HCT116 (cell line): ENCODE measurements at regions not wholly inside any gene's neighbourhood (a gene's known extent, or its start where the extent isn't known, plus 50 kb on each side); places are given as distances from the start of the nearest gene placed in this dataset.

Experiments
- CEBPB ChIP-seq: IDR thresholded peaks from 2 replicates; pipeline ENCODE4 v1.6.1; 2012; ENCODE audit warnings: low read depth
- EZH2 ChIP-seq: fragments of 200-600 bp; sonication (generic); IDR thresholded peaks from 2 replicates; pipeline ENCODE4 v1.6.1; 2017; ENCODE audit warnings: antibody characterized with exemption, mixed run types
- EZH2phosphoT487 ChIP-seq: fragments of 200-600 bp; IDR thresholded peaks from 2 replicates; pipeline ENCODE4 v1.6.1; 2018; ENCODE audit warnings: antibody characterized with exemption, borderline replicate concordance
- POLR2A ChIP-seq: IDR thresholded peaks from 2 replicates; pipeline ENCODE4 v1.7.0; 2011; ENCODE audit warnings: borderline replicate concordance; ENCODE audit not compliant: insufficient read depth, insufficient read length; ENCODE audit errors: extremely low read depth
- POLR2AphosphoS5 ChIP-seq: IDR thresholded peaks from 2 replicates; pipeline ENCODE4 v1.6.1; 2011; ENCODE audit warnings: mild to moderate bottlenecking, low read depth, low read length, moderate library complexity
- REST ChIP-seq: IDR thresholded peaks from 2 replicates; pipeline ENCODE4 v1.6.1; 2012; ENCODE audit warnings: low read depth
- SIN3A ChIP-seq: IDR thresholded peaks from 2 replicates; pipeline ENCODE4 v1.6.1; 2012; ENCODE audit warnings: low read depth
- YY1 ChIP-seq: IDR thresholded peaks from 2 replicates; pipeline ENCODE4 v1.6.1; 2011; ENCODE audit warnings: low read length, low read depth, moderate library complexity, mild to moderate bottlenecking; ENCODE audit not compliant: insufficient replicate concordance; ENCODE audit errors: extremely low read depth
- ZFX ChIP-seq: fragments of 450-650 bp; IDR thresholded peaks from 2 replicates; pipeline ENCODE4 v1.6.1; 2017
- ZNF274 ChIP-seq: fragments of 200-500 bp; sonication (Bioruptor generic); IDR thresholded peaks from 2 replicates; pipeline ENCODE4 v1.6.1; 2014; ENCODE audit warnings: mild to moderate bottlenecking, low read depth, low read length, inconsistent platforms
- TF ChIP-seq, protein P1 (sequence below), 3 experiments: fragments of 200-600 bp in 1 of 3; sonication (generic) in 1 of 3; IDR thresholded peaks in 2 of 3; conservative IDR thresholded peaks in 1 of 3; 2 replicates each; pipeline ENCODE4 v1.5.1; 2012 to 2017; ENCODE audit warnings: low read depth in 2 of 3, low read length in 2 of 3, antibody characterized with exemption in 1 of 3, borderline replicate concordance in 1 of 3, control low read depth in 1 of 3, mild to moderate bottlenecking in 1 of 3, mixed read lengths in 1 of 3, mixed run types in 1 of 3, moderate library complexity in 1 of 3; ENCODE audit not compliant: insufficient read depth in 1 of 3
- TF ChIP-seq, protein P2 (sequence below): IDR thresholded peaks from 2 replicates; pipeline ENCODE4 v1.6.1; 2012
- TF ChIP-seq, protein P3 (sequence below): IDR thresholded peaks from 2 replicates; pipeline ENCODE4 v1.6.1; 2012

GRCh38 chr1:200307755-200308066 is 102.1 kb downstream of the ZNF281 start:
- TF ChIP-seq, protein P1, sequence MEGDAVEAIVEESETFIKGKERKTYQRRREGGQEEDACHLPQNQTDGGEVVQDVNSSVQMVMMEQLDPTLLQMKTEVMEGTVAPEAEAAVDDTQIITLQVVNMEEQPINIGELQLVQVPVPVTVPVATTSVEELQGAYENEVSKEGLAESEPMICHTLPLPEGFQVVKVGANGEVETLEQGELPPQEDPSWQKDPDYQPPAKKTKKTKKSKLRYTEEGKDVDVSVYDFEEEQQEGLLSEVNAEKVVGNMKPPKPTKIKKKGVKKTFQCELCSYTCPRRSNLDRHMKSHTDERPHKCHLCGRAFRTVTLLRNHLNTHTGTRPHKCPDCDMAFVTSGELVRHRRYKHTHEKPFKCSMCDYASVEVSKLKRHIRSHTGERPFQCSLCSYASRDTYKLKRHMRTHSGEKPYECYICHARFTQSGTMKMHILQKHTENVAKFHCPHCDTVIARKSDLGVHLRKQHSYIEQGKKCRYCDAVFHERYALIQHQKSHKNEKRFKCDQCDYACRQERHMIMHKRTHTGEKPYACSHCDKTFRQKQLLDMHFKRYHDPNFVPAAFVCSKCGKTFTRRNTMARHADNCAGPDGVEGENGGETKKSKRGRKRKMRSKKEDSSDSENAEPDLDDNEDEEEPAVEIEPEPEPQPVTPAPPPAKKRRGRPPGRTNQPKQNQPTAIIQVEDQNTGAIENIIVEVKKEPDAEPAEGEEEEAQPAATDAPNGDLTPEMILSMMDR (IDR thresholded peaks at IDR 0.05 in 2 of 3, conservative IDR thresholded peaks at IDR 0.05 in 1 of 3; ENCODE audit: borderline replicate concordance in 1 of 3, insufficient read depth in 1 of 3, low read depth in 2 of 3, low read length in 2 of 3), result no peak
- TF ChIP-seq CEBPB (no peak), EZH2 (no peak), SIN3A (no peak), POLR2AphosphoS5 (no peak), REST (no peak), POLR2A (no peak), EZH2phosphoT487 (no peak), YY1 (no peak), ZNF274 (no peak), ZFX (no peak)
- TF ChIP-seq, protein P2, sequence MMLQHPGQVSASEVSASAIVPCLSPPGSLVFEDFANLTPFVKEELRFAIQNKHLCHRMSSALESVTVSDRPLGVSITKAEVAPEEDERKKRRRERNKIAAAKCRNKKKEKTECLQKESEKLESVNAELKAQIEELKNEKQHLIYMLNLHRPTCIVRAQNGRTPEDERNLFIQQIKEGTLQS, result no peak
- TF ChIP-seq, protein P3, sequence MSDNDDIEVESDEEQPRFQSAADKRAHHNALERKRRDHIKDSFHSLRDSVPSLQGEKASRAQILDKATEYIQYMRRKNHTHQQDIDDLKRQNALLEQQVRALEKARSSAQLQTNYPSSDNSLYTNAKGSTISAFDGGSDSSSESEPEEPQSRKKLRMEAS, result no peak
